ENCODE measurements at regions not wholly inside any gene's neighbourhood (a gene's known extent, or its start where the extent isn't known, plus 50 kb on each side); places are given as distances from the start of the nearest gene placed in this dataset.

DNA sequence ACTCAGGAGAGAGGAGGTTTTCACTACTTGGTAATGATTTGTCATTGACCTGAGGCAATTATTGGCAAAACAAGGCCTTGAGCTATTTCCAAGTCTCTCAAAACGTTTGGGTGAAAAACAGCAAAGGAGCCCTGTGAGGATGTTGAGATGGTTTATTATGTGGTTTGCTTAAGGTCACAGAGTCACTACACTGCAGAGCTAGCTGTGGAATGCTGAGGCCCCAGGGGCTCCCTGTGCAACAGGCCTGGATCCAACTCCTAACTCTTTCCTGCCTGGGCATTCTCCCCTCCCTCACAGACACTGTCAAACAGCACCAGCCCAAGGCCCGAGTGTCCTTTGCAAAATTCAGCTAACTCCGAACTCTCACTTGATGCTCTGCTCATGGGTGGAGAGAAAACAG is 754.6 kb upstream of the SOX11 start:
- TF ChIP-seq, protein P1, sequence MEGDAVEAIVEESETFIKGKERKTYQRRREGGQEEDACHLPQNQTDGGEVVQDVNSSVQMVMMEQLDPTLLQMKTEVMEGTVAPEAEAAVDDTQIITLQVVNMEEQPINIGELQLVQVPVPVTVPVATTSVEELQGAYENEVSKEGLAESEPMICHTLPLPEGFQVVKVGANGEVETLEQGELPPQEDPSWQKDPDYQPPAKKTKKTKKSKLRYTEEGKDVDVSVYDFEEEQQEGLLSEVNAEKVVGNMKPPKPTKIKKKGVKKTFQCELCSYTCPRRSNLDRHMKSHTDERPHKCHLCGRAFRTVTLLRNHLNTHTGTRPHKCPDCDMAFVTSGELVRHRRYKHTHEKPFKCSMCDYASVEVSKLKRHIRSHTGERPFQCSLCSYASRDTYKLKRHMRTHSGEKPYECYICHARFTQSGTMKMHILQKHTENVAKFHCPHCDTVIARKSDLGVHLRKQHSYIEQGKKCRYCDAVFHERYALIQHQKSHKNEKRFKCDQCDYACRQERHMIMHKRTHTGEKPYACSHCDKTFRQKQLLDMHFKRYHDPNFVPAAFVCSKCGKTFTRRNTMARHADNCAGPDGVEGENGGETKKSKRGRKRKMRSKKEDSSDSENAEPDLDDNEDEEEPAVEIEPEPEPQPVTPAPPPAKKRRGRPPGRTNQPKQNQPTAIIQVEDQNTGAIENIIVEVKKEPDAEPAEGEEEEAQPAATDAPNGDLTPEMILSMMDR (IDR thresholded peaks at IDR 0.05) = no peak
- TF ChIP-seq ZFX (IDR thresholded peaks at IDR 0.05; ENCODE audit: borderline replicate concordance) = no peak
